C4-2B (cell line): ENCODE measurements at regions not wholly inside any gene's neighbourhood (a gene's known extent, or its start where the extent isn't known, plus 50 kb on each side); places are given as distances from the start of the nearest gene placed in this dataset.

ENCODE experiments used
- H3K27ac ChIP-seq: fragments of 450-650 bp; 2 replicates; pipeline ENCODE4 v1.5.1; 2017
- ZFX ChIP-seq: fragments of 450-650 bp; IDR thresholded peaks from 2 replicates; pipeline ENCODE4 v1.6.1; 2017
- TF ChIP-seq, protein P1 (sequence below): fragments of 450-650 bp; conservative IDR thresholded peaks from 2 replicates; pipeline ENCODE4 v1.5.1; 2017; ENCODE audit warnings: mild to moderate bottlenecking

GRCh38 chr5:142474431-142475094 is 149.7 kb upstream of the SPRY4 start:
- H3K27ac ChIP-seq, result no peak overlapping the region
- TF ChIP-seq ZFX, result no peak
- TF ChIP-seq, protein P1, sequence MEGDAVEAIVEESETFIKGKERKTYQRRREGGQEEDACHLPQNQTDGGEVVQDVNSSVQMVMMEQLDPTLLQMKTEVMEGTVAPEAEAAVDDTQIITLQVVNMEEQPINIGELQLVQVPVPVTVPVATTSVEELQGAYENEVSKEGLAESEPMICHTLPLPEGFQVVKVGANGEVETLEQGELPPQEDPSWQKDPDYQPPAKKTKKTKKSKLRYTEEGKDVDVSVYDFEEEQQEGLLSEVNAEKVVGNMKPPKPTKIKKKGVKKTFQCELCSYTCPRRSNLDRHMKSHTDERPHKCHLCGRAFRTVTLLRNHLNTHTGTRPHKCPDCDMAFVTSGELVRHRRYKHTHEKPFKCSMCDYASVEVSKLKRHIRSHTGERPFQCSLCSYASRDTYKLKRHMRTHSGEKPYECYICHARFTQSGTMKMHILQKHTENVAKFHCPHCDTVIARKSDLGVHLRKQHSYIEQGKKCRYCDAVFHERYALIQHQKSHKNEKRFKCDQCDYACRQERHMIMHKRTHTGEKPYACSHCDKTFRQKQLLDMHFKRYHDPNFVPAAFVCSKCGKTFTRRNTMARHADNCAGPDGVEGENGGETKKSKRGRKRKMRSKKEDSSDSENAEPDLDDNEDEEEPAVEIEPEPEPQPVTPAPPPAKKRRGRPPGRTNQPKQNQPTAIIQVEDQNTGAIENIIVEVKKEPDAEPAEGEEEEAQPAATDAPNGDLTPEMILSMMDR, result no peak

- H3K27ac ChIP-seq, result no peak overlapping the region
- TF ChIP-seq ZFX, result no peak
- TF ChIP-seq, protein P1, result no peak
Measured at GRCh38 chr5:142473038-142473437, 148.2 kb upstream of the SPRY4 start.

- TF ChIP-seq, protein P1, result no peak
- TF ChIP-seq ZFX, result no peak
- no peak overlapping the region for H3K27ac ChIP-seq
Measured at GRCh38 chr5:142472306-142472951, 147.6 kb upstream of the SPRY4 start.

DNA sequence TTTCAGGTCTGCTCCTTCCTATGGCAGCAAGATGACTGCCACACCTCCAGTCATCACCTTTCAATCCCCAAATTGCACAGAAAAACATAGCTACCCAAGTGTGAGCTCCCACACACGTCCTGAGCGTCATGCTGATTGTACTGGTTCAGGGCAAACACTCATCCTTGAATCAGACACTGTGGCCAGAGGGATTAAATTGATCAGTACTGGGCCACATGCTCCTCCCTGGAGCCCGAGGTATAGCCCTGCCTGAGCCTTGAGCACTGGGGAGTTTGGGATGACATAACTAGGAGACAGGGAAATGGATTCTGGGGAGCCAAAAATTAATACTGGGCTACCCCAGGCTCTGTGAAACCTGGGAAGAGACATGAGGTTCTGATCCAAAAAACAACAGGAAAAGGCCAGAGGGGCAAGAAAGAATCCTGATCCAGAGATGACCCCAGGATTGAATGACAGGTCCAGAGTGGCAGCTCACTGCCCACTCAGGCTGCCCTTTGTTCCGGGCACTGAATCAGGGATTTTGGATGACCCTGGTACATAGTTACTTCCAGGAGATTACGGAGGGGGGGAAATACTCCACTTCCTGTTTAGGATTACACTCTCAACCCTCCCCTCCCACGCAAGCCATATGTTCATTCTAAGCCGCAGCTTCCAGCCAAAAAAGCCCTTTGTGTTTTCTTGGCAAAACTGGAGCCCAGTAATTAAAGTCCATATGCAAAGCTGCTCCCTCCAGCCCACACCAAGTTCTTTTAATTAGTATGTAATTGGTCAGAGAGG is 141.6 kb upstream of the SPRY4 start:
- no peak overlapping the region for H3K27ac ChIP-seq
- TF ChIP-seq ZFX, result no peak
- TF ChIP-seq, protein P1, result no peak

DNA sequence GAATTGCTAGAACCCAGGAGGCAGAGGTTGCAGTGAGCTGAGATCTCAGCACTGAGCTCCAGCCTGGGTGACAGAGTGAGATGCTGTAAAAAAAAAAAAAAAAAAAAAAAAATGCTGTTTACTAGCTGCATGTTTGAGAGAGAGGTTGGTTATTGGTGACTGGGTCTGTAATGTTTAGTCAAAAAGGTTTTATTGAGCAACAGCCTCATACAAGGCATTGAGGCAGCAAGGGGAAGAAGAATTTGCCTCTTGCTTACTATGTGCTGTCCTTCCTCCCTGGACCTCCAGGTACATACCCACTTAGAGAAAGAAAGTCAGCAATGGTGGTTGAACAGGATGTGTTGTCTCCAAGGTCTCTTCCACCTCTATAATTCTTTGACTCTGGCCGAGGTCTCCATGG is 140.7 kb upstream of the SPRY4 start:
- H3K27ac ChIP-seq, result no peak overlapping the region
- TF ChIP-seq, protein P1, result no peak
- no peak for TF ChIP-seq ZFX

GRCh38 chr5:142463904-142464303 is 139.1 kb upstream of the SPRY4 start:
- no peak overlapping the region for H3K27ac ChIP-seq
- no peak for TF ChIP-seq ZFX
- TF ChIP-seq, protein P1, result no peak
